ENCODE measurements at regions not wholly inside any gene's neighbourhood (a gene's known extent, or its start where the extent isn't known, plus 50 kb on each side); places are given as distances from the start of the nearest gene placed in this dataset.

DNA sequence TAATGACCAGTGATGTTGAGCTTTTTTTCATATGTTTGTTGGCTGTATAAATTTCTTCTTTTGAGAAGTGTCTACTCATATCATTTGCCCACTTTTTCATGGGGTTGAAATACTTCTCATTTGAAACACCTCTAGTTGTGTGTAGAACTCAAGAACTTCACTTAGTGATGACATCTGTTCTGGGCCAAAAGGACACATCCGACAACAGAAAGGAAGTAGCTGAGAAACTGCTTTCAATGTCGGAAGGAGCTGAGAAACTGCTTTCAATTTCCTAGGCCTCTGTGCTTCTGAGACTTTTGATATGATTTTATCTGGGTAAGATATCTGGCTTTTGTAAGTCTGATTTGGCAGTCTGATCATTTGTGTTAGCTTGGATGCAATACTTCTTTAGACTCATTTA is 635.3 kb downstream of the TMTC2 start:
- no peak overlapping the region for H3K4me3 Mint-ChIP-seq
- WGBS (ENCODE audit: insufficient coverage): 29% methylated on average over 2 of the region's 2 CpGs
- intact Hi-C loops (cut with micrococcal nuclease): no loop called here
- Histone ChIP-seq H3K27me3 (ENCODE audit: control insufficient read depth, insufficient read depth, low read length) (no peaks in the 10 kb centered on the region), H3K27ac (ENCODE audit: low read length) (no peak overlapping the region), H3K36me3 (ENCODE audit: control insufficient read depth, insufficient read depth, low read length) (no peaks in the 10 kb centered on the region), H3K4me3 (ENCODE audit: low read length) (no peak overlapping the region), H3K4me1 (ENCODE audit: control insufficient read depth, insufficient read depth, low read length) (no peaks in the 10 kb centered on the region), H3K9me3 (ENCODE audit: control insufficient read depth, insufficient read depth, low read length) (no peaks in the 10 kb centered on the region)
- no peak for TF ChIP-seq CTCF (IDR thresholded peaks at IDR 0.05)
- peaks cover 7% of the 10 kb centered on the region for H3K36me3 Mint-ChIP-seq
- no peak overlapping the region for H3K27ac Mint-ChIP-seq
- no peak for DNase-seq
- no peak for ATAC-seq
- peaks cover 10 to 14% of the 10 kb centered on the region in 2 donors for H3K9me3 Mint-ChIP-seq
- no peaks in the 10 kb centered on the region for H3K4me1 Mint-ChIP-seq
- no peaks in the 10 kb centered on the region for H3K27me3 Mint-ChIP-seq (ENCODE audit: low read depth in 2 of 2)

GRCh38 chr12:83320350-83320749 is 633.6 kb downstream of the TMTC2 start:
- Mint-ChIP-seq H3K27me3 (ENCODE audit: low read depth in 2 of 2) (no peaks in the 10 kb centered on the region), H3K4me3 (no peak overlapping the region), H3K27ac (no peak overlapping the region), H3K36me3 (peaks cover 7% of the 10 kb centered on the region), H3K4me1 (no peaks in the 10 kb centered on the region), H3K9me3 (peaks cover 14 to 17% of the 10 kb centered on the region in 2 donors)
- DNase-seq (no peak), ATAC-seq (no peak)
- WGBS (ENCODE audit: insufficient coverage): 0% methylated on average over 2 of the region's 2 CpGs
- TF ChIP-seq CTCF (IDR thresholded peaks at IDR 0.05): no peak
- Histone ChIP-seq H3K4me3 (ENCODE audit: low read length) (no peak overlapping the region), H3K27me3 (ENCODE audit: control insufficient read depth, insufficient read depth, low read length) (no peaks in the 10 kb centered on the region), H3K27ac (ENCODE audit: low read length) (no peak overlapping the region), H3K9me3 (ENCODE audit: control insufficient read depth, insufficient read depth, low read length) (no peaks in the 10 kb centered on the region), H3K4me1 (ENCODE audit: control insufficient read depth, insufficient read depth, low read length) (no peaks in the 10 kb centered on the region), H3K36me3 (ENCODE audit: control insufficient read depth, insufficient read depth, low read length) (no peaks in the 10 kb centered on the region)
- intact Hi-C loops (cut with micrococcal nuclease): no loop called here

DNA sequence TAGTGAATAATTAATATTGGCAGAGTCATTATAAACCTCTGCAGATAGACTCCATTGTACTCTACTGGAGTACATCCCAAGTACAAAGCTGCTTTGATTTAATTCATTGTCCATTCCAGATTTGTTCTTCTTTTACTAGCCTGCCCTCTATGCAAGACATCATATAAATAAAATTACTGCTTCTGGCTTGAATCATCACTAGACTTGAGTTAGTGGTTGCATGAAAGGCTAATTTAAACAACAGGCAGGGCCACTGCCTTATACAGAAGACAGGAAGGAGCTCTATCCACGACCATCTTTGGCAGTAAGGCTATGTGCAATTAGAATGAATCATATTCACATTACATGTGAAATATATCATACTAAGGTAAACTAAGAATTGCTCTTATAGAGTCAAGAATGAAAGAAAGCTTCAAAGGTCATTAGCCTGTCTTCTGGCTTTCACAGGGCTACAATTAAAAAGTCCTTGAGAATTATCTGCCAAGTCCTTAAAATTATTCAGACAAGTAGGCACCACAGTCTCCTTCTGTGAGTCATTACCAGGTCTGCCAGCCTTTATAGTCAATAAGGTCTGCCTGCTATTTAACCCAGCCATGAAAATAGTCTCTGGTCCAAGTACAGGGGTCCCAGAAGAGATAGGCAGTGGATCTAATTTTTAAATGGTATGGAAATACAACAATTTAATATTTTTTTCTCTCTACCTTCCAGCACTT is 631.8 kb downstream of the TMTC2 start:
- Mint-ChIP-seq H3K9me3 (peaks cover 17 to 18% of the 10 kb centered on the region in 2 donors), H3K27me3 (ENCODE audit: low read depth in 2 of 2) (no peaks in the 10 kb centered on the region), H3K4me1 (no peaks in the 10 kb centered on the region), H3K27ac (no peak overlapping the region), H3K36me3 (peaks cover 7% of the 10 kb centered on the region), H3K4me3 (no peak overlapping the region)
- DNase-seq: no peak
- intact Hi-C loops (cut with micrococcal nuclease): no loop called here
- WGBS (ENCODE audit: insufficient coverage): no CpG with 5 or more reads among the region's 1 CpG
- Histone ChIP-seq H3K27me3 (ENCODE audit: control insufficient read depth, insufficient read depth, low read length) (no peaks in the 10 kb centered on the region), H3K27ac (ENCODE audit: low read length) (no peak overlapping the region), H3K4me1 (ENCODE audit: control insufficient read depth, insufficient read depth, low read length) (no peaks in the 10 kb centered on the region), H3K9me3 (ENCODE audit: control insufficient read depth, insufficient read depth, low read length) (no peaks in the 10 kb centered on the region), H3K4me3 (ENCODE audit: low read length) (no peak overlapping the region), H3K36me3 (ENCODE audit: control insufficient read depth, insufficient read depth, low read length) (no peaks in the 10 kb centered on the region)
- TF ChIP-seq CTCF (IDR thresholded peaks at IDR 0.05): no peak
- no peak for ATAC-seq

- Mint-ChIP-seq H3K9me3 (peaks cover 15% of the 10 kb centered on the region in 2 donors), H3K27me3 (ENCODE audit: low read depth in 2 of 2) (no peaks in the 10 kb centered on the region), H3K4me1 (no peaks in the 10 kb centered on the region), H3K27ac (no peak overlapping the region), H3K36me3 (peaks cover 7% of the 10 kb centered on the region), H3K4me3 (no peak overlapping the region)
- H3K9me3 ChIP-seq (ENCODE audit: control insufficient read depth, insufficient read depth, low read length): no peaks in the 10 kb centered on the region
- no peak for TF ChIP-seq CTCF (IDR thresholded peaks at IDR 0.05)
- no peak for ATAC-seq
- no peaks in the 10 kb centered on the region for H3K4me1 ChIP-seq (ENCODE audit: control insufficient read depth, insufficient read depth, low read length)
- H3K36me3 ChIP-seq (ENCODE audit: control insufficient read depth, insufficient read depth, low read length): no peaks in the 10 kb centered on the region
- no peak overlapping the region for H3K27ac ChIP-seq (ENCODE audit: low read length)
- intact Hi-C loops (cut with micrococcal nuclease): no loop called here
- DNase-seq: no peak
- no peak overlapping the region for H3K4me3 ChIP-seq (ENCODE audit: low read length)
- 86% methylated on average over 3 of the region's 3 CpGs for WGBS (ENCODE audit: insufficient coverage)
- H3K27me3 ChIP-seq (ENCODE audit: control insufficient read depth, insufficient read depth, low read length): no peaks in the 10 kb centered on the region
These were observed 630.9 kb downstream of the TMTC2 start for GRCh38 chr12:83317595-83317994.

Measured in natural killer cell (primary cell).